ENCODE measurements at regions not wholly inside any gene's neighbourhood (a gene's known extent, or its start where the extent isn't known, plus 50 kb on each side); places are given as distances from the start of the nearest gene placed in this dataset.

DNA sequence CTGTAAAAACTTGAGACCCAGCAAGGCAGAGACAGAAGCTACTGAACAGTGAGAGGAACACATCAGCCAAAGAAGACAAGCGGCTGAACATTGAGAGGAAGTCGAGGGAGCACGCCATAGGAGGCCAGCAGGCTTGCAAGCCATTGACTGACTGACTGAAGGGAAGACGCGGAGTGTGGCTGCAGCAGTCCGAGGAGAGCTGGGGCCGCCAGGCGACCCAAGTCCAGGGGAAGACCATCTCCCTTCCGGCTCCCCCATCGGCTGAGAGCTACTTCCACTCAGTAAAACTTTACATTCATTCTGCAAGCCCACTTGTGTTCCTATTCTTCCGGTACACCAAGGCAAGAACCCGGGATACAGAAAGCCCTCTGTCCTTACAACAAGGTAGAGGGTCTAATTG lies 167.3 kb upstream of the MBL2 start:
- TF ChIP-seq, protein P1, sequence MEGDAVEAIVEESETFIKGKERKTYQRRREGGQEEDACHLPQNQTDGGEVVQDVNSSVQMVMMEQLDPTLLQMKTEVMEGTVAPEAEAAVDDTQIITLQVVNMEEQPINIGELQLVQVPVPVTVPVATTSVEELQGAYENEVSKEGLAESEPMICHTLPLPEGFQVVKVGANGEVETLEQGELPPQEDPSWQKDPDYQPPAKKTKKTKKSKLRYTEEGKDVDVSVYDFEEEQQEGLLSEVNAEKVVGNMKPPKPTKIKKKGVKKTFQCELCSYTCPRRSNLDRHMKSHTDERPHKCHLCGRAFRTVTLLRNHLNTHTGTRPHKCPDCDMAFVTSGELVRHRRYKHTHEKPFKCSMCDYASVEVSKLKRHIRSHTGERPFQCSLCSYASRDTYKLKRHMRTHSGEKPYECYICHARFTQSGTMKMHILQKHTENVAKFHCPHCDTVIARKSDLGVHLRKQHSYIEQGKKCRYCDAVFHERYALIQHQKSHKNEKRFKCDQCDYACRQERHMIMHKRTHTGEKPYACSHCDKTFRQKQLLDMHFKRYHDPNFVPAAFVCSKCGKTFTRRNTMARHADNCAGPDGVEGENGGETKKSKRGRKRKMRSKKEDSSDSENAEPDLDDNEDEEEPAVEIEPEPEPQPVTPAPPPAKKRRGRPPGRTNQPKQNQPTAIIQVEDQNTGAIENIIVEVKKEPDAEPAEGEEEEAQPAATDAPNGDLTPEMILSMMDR (IDR thresholded peaks at IDR 0.05) = no peak
- no peak for TF ChIP-seq POLR2A (IDR thresholded peaks at IDR 0.05)
